ENCODE measurements at regions not wholly inside any gene's neighbourhood (a gene's known extent, or its start where the extent isn't known, plus 50 kb on each side); places are given as distances from the start of the nearest gene placed in this dataset.

DNA sequence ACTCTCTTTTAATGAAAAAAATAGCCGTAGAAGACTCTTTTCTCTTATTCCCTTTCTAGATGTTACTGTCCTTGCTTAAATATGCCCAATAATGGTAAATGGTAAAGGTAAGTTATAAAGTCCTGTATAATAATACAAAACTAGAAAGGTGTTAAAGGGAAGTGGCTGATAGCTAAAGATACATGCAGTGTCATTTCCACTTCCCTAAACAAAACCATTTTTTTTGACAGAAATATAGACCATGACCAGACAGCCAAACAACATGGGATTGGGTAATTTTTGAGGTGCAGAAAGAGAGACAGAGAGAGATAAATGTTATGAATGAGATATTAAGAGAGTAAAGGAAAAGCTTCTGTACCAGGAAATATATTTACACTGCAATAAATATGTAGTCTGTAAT, 731.7 kb upstream of the REG3G start:
- TF ChIP-seq ZC3H10 (CRISPR knock-in tag; IDR thresholded peaks at IDR 0.05): no peak
- TF ChIP-seq, protein P1, sequence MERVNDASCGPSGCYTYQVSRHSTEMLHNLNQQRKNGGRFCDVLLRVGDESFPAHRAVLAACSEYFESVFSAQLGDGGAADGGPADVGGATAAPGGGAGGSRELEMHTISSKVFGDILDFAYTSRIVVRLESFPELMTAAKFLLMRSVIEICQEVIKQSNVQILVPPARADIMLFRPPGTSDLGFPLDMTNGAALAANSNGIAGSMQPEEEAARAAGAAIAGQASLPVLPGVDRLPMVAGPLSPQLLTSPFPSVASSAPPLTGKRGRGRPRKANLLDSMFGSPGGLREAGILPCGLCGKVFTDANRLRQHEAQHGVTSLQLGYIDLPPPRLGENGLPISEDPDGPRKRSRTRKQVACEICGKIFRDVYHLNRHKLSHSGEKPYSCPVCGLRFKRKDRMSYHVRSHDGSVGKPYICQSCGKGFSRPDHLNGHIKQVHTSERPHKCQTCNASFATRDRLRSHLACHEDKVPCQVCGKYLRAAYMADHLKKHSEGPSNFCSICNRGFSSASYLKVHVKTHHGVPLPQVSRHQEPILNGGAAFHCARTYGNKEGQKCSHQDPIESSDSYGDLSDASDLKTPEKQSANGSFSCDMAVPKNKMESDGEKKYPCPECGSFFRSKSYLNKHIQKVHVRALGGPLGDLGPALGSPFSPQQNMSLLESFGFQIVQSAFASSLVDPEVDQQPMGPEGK (CRISPR knock-in tag; IDR thresholded peaks at IDR 0.05; ENCODE audit: borderline replicate concordance): no peak
- no peak for TF ChIP-seq ZNF565 (CRISPR knock-in tag; conservative IDR thresholded peaks at IDR 0.05; ENCODE audit: low read depth)
- no peak for TF ChIP-seq TCF4 (CRISPR knock-in tag; IDR thresholded peaks at IDR 0.05; ENCODE audit: borderline replicate concordance)
- TF ChIP-seq, protein P2, sequence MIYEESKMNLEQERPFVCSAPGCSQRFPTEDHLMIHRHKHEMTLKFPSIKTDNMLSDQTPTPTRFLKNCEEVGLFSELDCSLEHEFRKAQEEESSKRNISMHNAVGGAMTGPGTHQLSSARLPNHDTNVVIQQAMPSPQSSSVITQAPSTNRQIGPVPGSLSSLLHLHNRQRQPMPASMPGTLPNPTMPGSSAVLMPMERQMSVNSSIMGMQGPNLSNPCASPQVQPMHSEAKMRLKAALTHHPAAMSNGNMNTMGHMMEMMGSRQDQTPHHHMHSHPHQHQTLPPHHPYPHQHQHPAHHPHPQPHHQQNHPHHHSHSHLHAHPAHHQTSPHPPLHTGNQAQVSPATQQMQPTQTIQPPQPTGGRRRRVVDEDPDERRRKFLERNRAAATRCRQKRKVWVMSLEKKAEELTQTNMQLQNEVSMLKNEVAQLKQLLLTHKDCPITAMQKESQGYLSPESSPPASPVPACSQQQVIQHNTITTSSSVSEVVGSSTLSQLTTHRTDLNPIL (CRISPR knock-in tag; IDR thresholded peaks at IDR 0.05; ENCODE audit: low read depth): no peak

Measured in SK-N-SH treated with all-trans-retinoic acid at 6 μM for 48 hours (cell line).